ENCODE measurements at regions not wholly inside any gene's neighbourhood (a gene's known extent, or its start where the extent isn't known, plus 50 kb on each side); places are given as distances from the start of the nearest gene placed in this dataset.

GRCh38 chr7:12859761-12860160 lies 172.3 kb downstream of the ARL4A start:
- TF ChIP-seq, protein P1, sequence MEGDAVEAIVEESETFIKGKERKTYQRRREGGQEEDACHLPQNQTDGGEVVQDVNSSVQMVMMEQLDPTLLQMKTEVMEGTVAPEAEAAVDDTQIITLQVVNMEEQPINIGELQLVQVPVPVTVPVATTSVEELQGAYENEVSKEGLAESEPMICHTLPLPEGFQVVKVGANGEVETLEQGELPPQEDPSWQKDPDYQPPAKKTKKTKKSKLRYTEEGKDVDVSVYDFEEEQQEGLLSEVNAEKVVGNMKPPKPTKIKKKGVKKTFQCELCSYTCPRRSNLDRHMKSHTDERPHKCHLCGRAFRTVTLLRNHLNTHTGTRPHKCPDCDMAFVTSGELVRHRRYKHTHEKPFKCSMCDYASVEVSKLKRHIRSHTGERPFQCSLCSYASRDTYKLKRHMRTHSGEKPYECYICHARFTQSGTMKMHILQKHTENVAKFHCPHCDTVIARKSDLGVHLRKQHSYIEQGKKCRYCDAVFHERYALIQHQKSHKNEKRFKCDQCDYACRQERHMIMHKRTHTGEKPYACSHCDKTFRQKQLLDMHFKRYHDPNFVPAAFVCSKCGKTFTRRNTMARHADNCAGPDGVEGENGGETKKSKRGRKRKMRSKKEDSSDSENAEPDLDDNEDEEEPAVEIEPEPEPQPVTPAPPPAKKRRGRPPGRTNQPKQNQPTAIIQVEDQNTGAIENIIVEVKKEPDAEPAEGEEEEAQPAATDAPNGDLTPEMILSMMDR (IDR thresholded peaks at IDR 0.05; ENCODE audit: low read depth, low read length, poor library complexity, severe bottlenecking), result no peak
- no peak for TF ChIP-seq EZH2phosphoT487 (IDR thresholded peaks at IDR 0.05; ENCODE audit: borderline replicate concordance, low read length)

Data from DOHH2 (cell line).